Prostate gland (tissue), 2 donors: ENCODE measurements at regions not wholly inside any gene's neighbourhood (a gene's known extent, or its start where the extent isn't known, plus 50 kb on each side); places are given as distances from the start of the nearest gene placed in this dataset.

Source experiments
- DNase-seq: peaks from one replicate; pipeline ENCODE4 v3.0.0-alpha.2; 2019; ENCODE audit warnings: low spot score
- H3K27ac ChIP-seq, 2 donors: fragments of 200-600 bp; sonication (generic); 2 replicates each; pipeline ENCODE4 v1.5.1; 2017 to 2019
- H3K27me3 ChIP-seq: fragments of 200-600 bp; sonication (generic); replicated peaks from 2 replicates; pipeline ENCODE4 v1.5.1; 2019; ENCODE audit not compliant: insufficient read depth
- H3K36me3 ChIP-seq, 2 donors: fragments of 200-600 bp; sonication (generic); 1 replicate in 1 of 2; 2 replicates in 1 of 2; pipeline versions ENCODE4 v1.5.1 to v1.8.1; 2017 to 2019
- H3K4me1 ChIP-seq: fragments of 200-600 bp; sonication (generic); replicated peaks from 2 replicates; pipeline ENCODE4 v1.5.1; 2019
- H3K4me3 ChIP-seq, 2 donors: fragments of 200-600 bp; sonication (generic); 2 replicates each; pipeline ENCODE4 v1.5.1; 2017 to 2019
- H3K9me3 ChIP-seq: fragments of 200-600 bp; sonication (generic); 2 replicates; pipeline ENCODE4 v1.5.1; 2017
- CTCF ChIP-seq, 4 experiments: fragments of 200-600 bp in 2 of 4; fragments of 450-650 bp in 2 of 4; sonication (generic) in 2 of 4; IDR thresholded peaks; 1 replicate in 3 of 4; 2 replicates in 1 of 4; pipeline ENCODE4 v1.5.1; 2016 to 2019; ENCODE audit warnings: antibody characterized with exemption in 4 of 4, mild to moderate bottlenecking in 2 of 4, moderate library complexity in 2 of 4
- POLR2A ChIP-seq: fragments of 450-650 bp; IDR thresholded peaks from one replicate; pipeline ENCODE4 v1.6.1; 2016; ENCODE audit warnings: antibody characterized with exemption, mild to moderate bottlenecking
- POLR2AphosphoS5 ChIP-seq: sonication (generic); formaldehyde crosslinking; IDR thresholded peaks from one replicate; pipeline ENCODE4 v1.6.1; 2017; ENCODE audit warnings: antibody characterized with exemption
- WGBS: methylation state at CpG from one replicate; pipeline ENCODE4 v1.1.5; 2018; 5-methylcytosine and 5-hydroxymethylcytosine counted together
- intact Hi-C: fragments of 100-400 bp; cut with DNase I; formaldehyde crosslinking; loops from one replicate; pipeline ENCODE4 v1.14.2; 2022

GRCh38 chr9:1274334-1274733 is 224.2 kb downstream of the DMRT2 start:
- Histone ChIP-seq H3K27ac (no peak overlapping the region), H3K27me3 (no peaks in the 10 kb centered on the region), H3K4me1 (no peaks in the 10 kb centered on the region), H3K36me3 (no peaks in the 10 kb centered on the region), H3K4me3 (no peak overlapping the region), H3K9me3 (no peaks in the 10 kb centered on the region)
- DNase-seq = no peak
- no peak for TF ChIP-seq POLR2A
- no peak for TF ChIP-seq CTCF (IDR thresholded peaks at IDR 0.05)
- TF ChIP-seq POLR2AphosphoS5 = no peak
- intact Hi-C loops = no loop called here
- 91% methylated on average over 2 of the region's 2 CpGs for WGBS

- Histone ChIP-seq H3K27me3 (no peaks in the 10 kb centered on the region), H3K4me3 (no peak overlapping the region), H3K4me1 (no peaks in the 10 kb centered on the region), H3K36me3 (no peaks in the 10 kb centered on the region), H3K9me3 (no peaks in the 10 kb centered on the region), H3K27ac (no peak overlapping the region)
- WGBS = 61% methylated on average over 2 of the region's 2 CpGs
- intact Hi-C loops = no loop called here
- TF ChIP-seq POLR2AphosphoS5 = no peak
- no peak for TF ChIP-seq CTCF (IDR thresholded peaks at IDR 0.05)
- no peak for TF ChIP-seq POLR2A
- DNase-seq = no peak
Observed at GRCh38 chr9:1276474-1276873, 226.3 kb downstream of the DMRT2 start.

- TF ChIP-seq POLR2A (no peak), CTCF (IDR thresholded peaks at IDR 0.05) (no peak), POLR2AphosphoS5 (no peak)
- 98% methylated on average over 2 of the region's 2 CpGs for WGBS
Observed at GRCh38 chr9:1284727-1285126, 234.6 kb downstream of the DMRT2 start.

GRCh38 chr9:1285526-1285925 is 235.4 kb downstream of the DMRT2 start:
- 45% methylated on average over 3 of the region's 3 CpGs for WGBS
- H3K36me3 ChIP-seq = no peaks in the 10 kb centered on the region
- intact Hi-C loops = no loop called here
- no peak for DNase-seq
- H3K27ac ChIP-seq = no peak overlapping the region
- H3K4me1 ChIP-seq = no peaks in the 10 kb centered on the region
- no peaks in the 10 kb centered on the region for H3K27me3 ChIP-seq
- TF ChIP-seq CTCF (IDR thresholded peaks at IDR 0.05) (no peak), POLR2A (no peak), POLR2AphosphoS5 (no peak)
- H3K9me3 ChIP-seq = no peaks in the 10 kb centered on the region
- no peak overlapping the region for H3K4me3 ChIP-seq

More at GRCh38 chr9:1284727-1285126, 234.6 kb downstream of the DMRT2 start:
- H3K27ac ChIP-seq = no peak overlapping the region
- no peaks in the 10 kb centered on the region for H3K4me1 ChIP-seq
- no peak overlapping the region for H3K4me3 ChIP-seq
- H3K36me3 ChIP-seq = no peaks in the 10 kb centered on the region
- DNase-seq = no peak
- intact Hi-C loops = no loop called here
- no peaks in the 10 kb centered on the region for H3K9me3 ChIP-seq
- no peaks in the 10 kb centered on the region for H3K27me3 ChIP-seq

- no peak for DNase-seq
- no peak for TF ChIP-seq POLR2A
- TF ChIP-seq CTCF (IDR thresholded peaks at IDR 0.05) = no peak
- no peak for TF ChIP-seq POLR2AphosphoS5
- H3K4me3 ChIP-seq = no peak overlapping the region
- intact Hi-C loops = no loop called here
- H3K27me3 ChIP-seq = no peaks in the 10 kb centered on the region
- no peaks in the 10 kb centered on the region for H3K9me3 ChIP-seq
- H3K4me1 ChIP-seq = no peaks in the 10 kb centered on the region
- H3K27ac ChIP-seq = no peak overlapping the region
- H3K36me3 ChIP-seq = no peaks in the 10 kb centered on the region
- WGBS = 51% methylated on average over 2 of the region's 2 CpGs
Observed at GRCh38 chr9:1292384-1292783, 242.2 kb downstream of the DMRT2 start.
